ENCODE measurements at regions not wholly inside any gene's neighbourhood (a gene's known extent, or its start where the extent isn't known, plus 50 kb on each side); places are given as distances from the start of the nearest gene placed in this dataset.

DNA sequence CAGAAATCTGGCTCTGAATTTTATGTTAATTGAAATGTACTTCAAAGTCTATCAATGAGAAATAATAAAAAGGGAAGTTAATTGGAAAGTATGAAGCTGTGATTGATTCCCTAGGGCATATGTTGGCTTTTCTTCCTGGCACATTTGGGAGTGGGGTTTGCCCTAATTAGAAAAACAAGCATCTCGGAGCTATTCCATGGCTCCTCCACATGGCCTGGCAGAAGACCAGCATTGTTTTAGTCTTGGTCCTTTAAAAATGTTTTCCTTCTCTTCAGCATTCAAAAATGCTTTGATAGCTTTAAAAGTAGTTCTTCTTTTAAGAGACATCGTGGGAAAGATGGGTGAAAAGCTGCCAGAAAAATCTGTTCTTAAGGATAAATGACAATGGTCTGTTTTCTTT lies 445.5 kb upstream of the PKDCC start:
- H3K4me1 Mint-ChIP-seq, result no peaks in the 10 kb centered on the region
- H3K4me1 ChIP-seq (ENCODE audit: control insufficient read depth in 2 of 2, insufficient read depth in 2 of 2, low read length in 2 of 2), result no peaks in the 10 kb centered on the region
- intact Hi-C loops (cut with micrococcal nuclease), result no loop called here
- no peak overlapping the region for H3K27ac ChIP-seq (ENCODE audit: low read depth, low read length)
- DNase-seq (no peak), ATAC-seq (no peak)
- no peak overlapping the region for H3K4me3 Mint-ChIP-seq
- no peaks in the 10 kb centered on the region for H3K36me3 Mint-ChIP-seq
- CTCF ChIA-PET, result no interaction called here
- H3K9me3 ChIP-seq (ENCODE audit: control insufficient read depth in 2 of 3, low read length in 3 of 3), result no peaks in the 10 kb centered on the region
- H3K27me3 Mint-ChIP-seq, result peaks cover 0 to 6% (median 0%) of the 10 kb centered on the region in 5 donors
- H3K27me3 ChIP-seq (ENCODE audit: control insufficient read depth in 2 of 2, insufficient read depth in 2 of 2, low read length in 2 of 2), result no peaks in the 10 kb centered on the region
- H3K9me3 Mint-ChIP-seq, result peaks cover 0 to 7% (median 0%) of the 10 kb centered on the region in 11 donors
- no peak overlapping the region for H3K27ac Mint-ChIP-seq
- H3K4me3 ChIP-seq (ENCODE audit: low read length), result no peak overlapping the region
- no peaks in the 10 kb centered on the region for H3K36me3 ChIP-seq (ENCODE audit: control insufficient read depth in 2 of 3, insufficient read depth in 3 of 3, low read length in 3 of 3)
- POLR2A ChIA-PET, result no interaction called here

DNA sequence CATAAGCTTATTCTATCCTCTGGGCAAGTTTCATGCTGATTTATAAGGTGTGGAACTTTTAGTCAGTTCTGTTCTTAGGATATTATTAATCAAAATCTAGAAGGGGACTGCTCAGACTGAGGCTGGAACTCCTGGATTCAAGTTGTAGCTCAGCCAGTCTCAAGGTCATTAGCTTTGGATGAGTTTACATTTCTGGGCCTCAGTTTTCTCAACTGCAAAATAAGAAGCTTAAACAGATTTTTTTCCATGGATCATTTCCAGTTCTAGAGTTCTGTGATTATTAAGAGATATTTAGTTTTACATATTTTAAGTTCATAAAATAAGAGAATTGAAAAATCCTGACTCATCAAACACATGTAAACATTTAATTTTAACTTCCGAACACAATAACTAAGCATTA lies 442.5 kb upstream of the PKDCC start:
- H3K9me3 Mint-ChIP-seq, result peaks cover 0 to 7% (median 0%) of the 10 kb centered on the region in 11 donors
- ChIA-PET POLR2A (no interaction called here), CTCF (no interaction called here)
- no peaks in the 10 kb centered on the region for H3K36me3 ChIP-seq (ENCODE audit: control insufficient read depth in 2 of 3, insufficient read depth in 3 of 3, low read length in 3 of 3)
- no peaks in the 10 kb centered on the region for H3K9me3 ChIP-seq (ENCODE audit: control insufficient read depth in 2 of 3, low read length in 3 of 3)
- intact Hi-C loops (cut with micrococcal nuclease), result no loop called here
- no peaks in the 10 kb centered on the region for H3K27me3 ChIP-seq (ENCODE audit: control insufficient read depth in 2 of 2, insufficient read depth in 2 of 2, low read length in 2 of 2)
- no peak overlapping the region for H3K4me3 Mint-ChIP-seq
- H3K4me1 ChIP-seq (ENCODE audit: control insufficient read depth in 2 of 2, insufficient read depth in 2 of 2, low read length in 2 of 2), result no peaks in the 10 kb centered on the region
- no peaks in the 10 kb centered on the region for H3K36me3 Mint-ChIP-seq
- H3K27me3 Mint-ChIP-seq, result peaks cover 0 to 6% (median 0%) of the 10 kb centered on the region in 5 donors
- ATAC-seq, result no peak
- no peak overlapping the region for H3K27ac ChIP-seq (ENCODE audit: low read depth, low read length)
- no peaks in the 10 kb centered on the region for H3K4me1 Mint-ChIP-seq
- no peak for DNase-seq
- H3K27ac Mint-ChIP-seq, result no peak overlapping the region
- H3K4me3 ChIP-seq (ENCODE audit: low read length), result no peak overlapping the region

GRCh38 chr2:41605914-41606313 lies 441.9 kb upstream of the PKDCC start:
- Histone ChIP-seq H3K36me3 (ENCODE audit: control insufficient read depth in 2 of 3, insufficient read depth in 3 of 3, low read length in 3 of 3) (no peaks in the 10 kb centered on the region), H3K4me1 (ENCODE audit: control insufficient read depth in 2 of 2, insufficient read depth in 2 of 2, low read length in 2 of 2) (no peaks in the 10 kb centered on the region), H3K27me3 (ENCODE audit: control insufficient read depth in 2 of 2, insufficient read depth in 2 of 2, low read length in 2 of 2) (no peaks in the 10 kb centered on the region), H3K27ac (ENCODE audit: low read depth, low read length) (no peak overlapping the region), H3K4me3 (ENCODE audit: low read length) (no peak overlapping the region), H3K9me3 (ENCODE audit: control insufficient read depth in 2 of 3, low read length in 3 of 3) (no peaks in the 10 kb centered on the region)
- Mint-ChIP-seq H3K4me1 (no peaks in the 10 kb centered on the region), H3K27me3 (peaks cover 0 to 9% (median 0%) of the 10 kb centered on the region in 5 donors), H3K36me3 (no peaks in the 10 kb centered on the region), H3K9me3 (peaks cover 0 to 7% (median 0%) of the 10 kb centered on the region in 11 donors), H3K4me3 (no peak overlapping the region), H3K27ac (no peak overlapping the region)
- intact Hi-C loops (cut with micrococcal nuclease), result no loop called here
- no peak for DNase-seq
- CTCF ChIA-PET, result no interaction called here
- POLR2A ChIA-PET, result no interaction called here
- ATAC-seq, result no peak

GRCh38 chr2:41610501-41611190 lies 437.2 kb upstream of the PKDCC start:
- H3K27ac Mint-ChIP-seq, result no peak overlapping the region
- no peaks in the 10 kb centered on the region for H3K36me3 Mint-ChIP-seq
- no peak overlapping the region for H3K4me3 ChIP-seq (ENCODE audit: low read length)
- H3K9me3 ChIP-seq (ENCODE audit: control insufficient read depth in 2 of 3, low read length in 3 of 3), result no peaks in the 10 kb centered on the region
- H3K27me3 ChIP-seq (ENCODE audit: control insufficient read depth in 2 of 2, insufficient read depth in 2 of 2, low read length in 2 of 2), result no peaks in the 10 kb centered on the region
- H3K36me3 ChIP-seq (ENCODE audit: control insufficient read depth in 2 of 3, insufficient read depth in 3 of 3, low read length in 3 of 3), result no peaks in the 10 kb centered on the region
- intact Hi-C loops (cut with micrococcal nuclease), result no loop called here
- H3K4me3 Mint-ChIP-seq, result no peak overlapping the region
- peaks cover 0 to 7% (median 0%) of the 10 kb centered on the region in 11 donors for H3K9me3 Mint-ChIP-seq
- ChIA-PET POLR2A (no interaction called here), CTCF (no interaction called here)
- no peaks in the 10 kb centered on the region for H3K4me1 Mint-ChIP-seq
- no peak overlapping the region for H3K27ac ChIP-seq (ENCODE audit: low read depth, low read length)
- H3K27me3 Mint-ChIP-seq, result peaks cover 0 to 9% (median 2%) of the 10 kb centered on the region in 5 donors
- DNase-seq (no peak), ATAC-seq (no peak)
- H3K4me1 ChIP-seq (ENCODE audit: control insufficient read depth in 2 of 2, insufficient read depth in 2 of 2, low read length in 2 of 2), result no peaks in the 10 kb centered on the region

DNA sequence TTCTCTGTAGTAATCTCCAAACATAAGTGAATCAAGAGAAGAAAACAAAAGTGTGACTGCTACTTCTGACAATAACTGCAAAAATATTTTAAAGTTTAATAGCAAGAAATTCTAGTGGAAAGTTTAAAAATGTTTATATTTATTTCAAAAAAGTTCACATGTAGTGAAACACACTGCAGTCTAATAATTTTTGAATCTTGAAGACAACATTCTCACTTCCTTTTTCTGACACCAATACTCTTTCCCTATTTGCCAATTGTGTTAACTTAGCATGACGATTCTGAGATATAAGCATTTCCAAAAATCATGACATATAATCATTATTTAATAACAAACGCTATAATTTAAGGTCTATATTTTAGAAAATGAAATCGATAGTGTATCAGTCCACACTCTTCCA lies 429.1 kb upstream of the PKDCC start:
- ChIA-PET POLR2A (no interaction called here), CTCF (no interaction called here)
- no peaks in the 10 kb centered on the region for H3K4me1 Mint-ChIP-seq
- Histone ChIP-seq H3K4me3 (ENCODE audit: low read length) (no peak overlapping the region), H3K4me1 (ENCODE audit: control insufficient read depth in 2 of 2, insufficient read depth in 2 of 2, low read length in 2 of 2) (no peaks in the 10 kb centered on the region), H3K36me3 (ENCODE audit: control insufficient read depth in 2 of 3, insufficient read depth in 3 of 3, low read length in 3 of 3) (no peaks in the 10 kb centered on the region), H3K27ac (ENCODE audit: low read depth, low read length) (no peak overlapping the region), H3K9me3 (ENCODE audit: control insufficient read depth in 2 of 3, low read length in 3 of 3) (no peaks in the 10 kb centered on the region), H3K27me3 (ENCODE audit: control insufficient read depth in 2 of 2, insufficient read depth in 2 of 2, low read length in 2 of 2) (no peaks in the 10 kb centered on the region)
- no peaks in the 10 kb centered on the region for H3K9me3 Mint-ChIP-seq
- peaks cover 0 to 4% (median 0%) of the 10 kb centered on the region in 5 donors for H3K27me3 Mint-ChIP-seq
- no peaks in the 10 kb centered on the region for H3K36me3 Mint-ChIP-seq
- DNase-seq (no peak), ATAC-seq (no peak)
- no peak overlapping the region for H3K27ac Mint-ChIP-seq
- H3K4me3 Mint-ChIP-seq, result no peak overlapping the region
- intact Hi-C loops (cut with micrococcal nuclease), result no loop called here

DNA sequence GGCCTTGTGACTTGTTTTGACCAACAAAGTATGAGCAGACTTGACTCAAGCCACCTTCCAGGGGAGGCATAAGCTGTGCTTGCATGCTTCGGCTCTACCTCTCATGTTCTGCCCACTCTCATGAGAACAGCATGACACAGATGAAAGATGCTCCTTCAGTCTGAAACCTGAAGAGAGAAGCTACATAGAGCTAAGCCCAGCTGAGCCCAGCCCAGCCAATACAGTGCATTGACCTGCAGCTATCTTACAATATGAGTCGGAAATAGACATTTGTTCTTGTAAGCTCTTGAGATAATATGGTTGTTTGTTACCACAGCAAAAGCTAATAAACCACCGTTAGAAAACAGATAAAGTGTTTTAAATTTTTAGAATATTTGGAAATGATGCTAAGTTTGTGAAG lies 426.7 kb upstream of the PKDCC start:
- intact Hi-C loops (cut with micrococcal nuclease), result no loop called here

GRCh38 chr2:41621563-41621962 lies 426.3 kb upstream of the PKDCC start:
- ChIA-PET CTCF (no interaction called here), POLR2A (no interaction called here)
- Mint-ChIP-seq H3K36me3 (no peaks in the 10 kb centered on the region), H3K27me3 (peaks cover 0 to 8% (median 4%) of the 10 kb centered on the region in 5 donors), H3K4me1 (no peaks in the 10 kb centered on the region), H3K9me3 (peaks cover 0 to 3% (median 0%) of the 10 kb centered on the region in 11 donors), H3K4me3 (no peak overlapping the region), H3K27ac (no peak overlapping the region)
- H3K27ac ChIP-seq (ENCODE audit: low read depth, low read length), result no peak overlapping the region
- H3K4me3 ChIP-seq (ENCODE audit: low read length), result no peak overlapping the region
- no peaks in the 10 kb centered on the region for H3K9me3 ChIP-seq (ENCODE audit: control insufficient read depth in 2 of 3, low read length in 3 of 3)
- no peaks in the 10 kb centered on the region for H3K36me3 ChIP-seq (ENCODE audit: control insufficient read depth in 2 of 3, insufficient read depth in 3 of 3, low read length in 3 of 3)
- H3K4me1 ChIP-seq (ENCODE audit: control insufficient read depth in 2 of 2, insufficient read depth in 2 of 2, low read length in 2 of 2), result no peaks in the 10 kb centered on the region
- DNase-seq (no peak), ATAC-seq (no peak)
- intact Hi-C loops (cut with micrococcal nuclease), result no loop called here
- no peaks in the 10 kb centered on the region for H3K27me3 ChIP-seq (ENCODE audit: control insufficient read depth in 2 of 2, insufficient read depth in 2 of 2, low read length in 2 of 2)

More for the DNA sequence above, 426.7 kb upstream of the PKDCC start:
- Histone ChIP-seq H3K27me3 (ENCODE audit: control insufficient read depth in 2 of 2, insufficient read depth in 2 of 2, low read length in 2 of 2) (no peaks in the 10 kb centered on the region), H3K36me3 (ENCODE audit: control insufficient read depth in 2 of 3, insufficient read depth in 3 of 3, low read length in 3 of 3) (no peaks in the 10 kb centered on the region), H3K4me3 (ENCODE audit: low read length) (no peak overlapping the region), H3K4me1 (ENCODE audit: control insufficient read depth in 2 of 2, insufficient read depth in 2 of 2, low read length in 2 of 2) (no peaks in the 10 kb centered on the region), H3K27ac (ENCODE audit: low read depth, low read length) (no peak overlapping the region), H3K9me3 (ENCODE audit: control insufficient read depth in 2 of 3, low read length in 3 of 3) (no peaks in the 10 kb centered on the region)
- ATAC-seq, result no peak
- no peak for DNase-seq
- no peak overlapping the region for H3K27ac Mint-ChIP-seq
- ChIA-PET CTCF (no interaction called here), POLR2A (no interaction called here)
- peaks cover 0 to 8% (median 4%) of the 10 kb centered on the region in 5 donors for H3K27me3 Mint-ChIP-seq
- no peaks in the 10 kb centered on the region for H3K36me3 Mint-ChIP-seq
- H3K4me1 Mint-ChIP-seq, result no peaks in the 10 kb centered on the region
- H3K4me3 Mint-ChIP-seq, result no peak overlapping the region
- peaks cover 0 to 3% (median 0%) of the 10 kb centered on the region in 11 donors for H3K9me3 Mint-ChIP-seq
